OCI-LY3 (cell line): ENCODE measurements at regions not wholly inside any gene's neighbourhood (a gene's known extent, or its start where the extent isn't known, plus 50 kb on each side); places are given as distances from the start of the nearest gene placed in this dataset.

Source experiments
- H2AFZ ChIP-seq: fragments of 200-600, 300-600 bp; shearing (Covaris generic); 2 replicates; pipeline ENCODE4 v1.6.0; 2014; ENCODE audit warnings: antibody characterized with exemption, low read depth, low read length
- H3K27ac ChIP-seq: fragments of 200-600, 300-600 bp; sonication (generic); 2 replicates; pipeline ENCODE4 v1.5.1; 2014; ENCODE audit warnings: mild to moderate bottlenecking, low read length, moderate library complexity, mixed read lengths
- H3K27me3 ChIP-seq: fragments of 200-600, 300-600 bp; sonication (generic); 2 replicates; pipeline ENCODE4 v1.6.1; 2014; ENCODE audit warnings: low read depth, low read length, mixed read lengths
- H3K36me3 ChIP-seq: fragments of 200-600, 300-600 bp; sonication (generic); replicated peaks from 2 replicates; pipeline ENCODE3; 2014; ENCODE audit warnings: low read depth, low read length, mixed read lengths
- H3K4me1 ChIP-seq: fragments of 300-600, 200-600 bp; sonication (generic); 2 replicates; pipeline ENCODE4 v1.6.1; 2014; ENCODE audit warnings: low read length, mixed read lengths
- H3K4me2 ChIP-seq: fragments of 200-600, 300-600 bp; sonication (generic); 2 replicates; pipeline ENCODE4 v1.6.1; 2014; ENCODE audit warnings: low read length, mixed read lengths
- H3K4me3 ChIP-seq: fragments of 300-600, 200-600 bp; sonication (generic); 2 replicates; pipeline ENCODE4 v1.5.1; 2014; ENCODE audit warnings: antibody characterized with exemption, mild to moderate bottlenecking, low read length, moderate library complexity
- H3K79me2 ChIP-seq: fragments of 300-600, 200-600 bp; shearing (Covaris generic); 2 replicates; pipeline ENCODE4 v1.6.1; 2014; ENCODE audit warnings: mild to moderate bottlenecking, low read length, mixed read lengths
- H3K9ac ChIP-seq: fragments of 300-600, 200-600 bp; shearing (Covaris generic); 2 replicates; pipeline ENCODE4 v1.6.0; 2014; ENCODE audit warnings: mild to moderate bottlenecking, low read length, moderate library complexity
- H3K9me3 ChIP-seq: fragments of 200-600, 300-600 bp; shearing (Covaris generic); 2 replicates; pipeline ENCODE4 v1.6.1; 2014; ENCODE audit warnings: low read length, mixed read lengths; ENCODE audit not compliant: insufficient read depth
- H4K20me1 ChIP-seq: fragments of 200-600, 300-600 bp; sonication (generic); 2 replicates; pipeline ENCODE4 v1.6.1; 2016; ENCODE audit warnings: low read length, mixed read lengths; ENCODE audit not compliant: insufficient read depth
- CTCF ChIP-seq: fragments of 200-600, 300-600 bp; sonication (generic); IDR thresholded peaks from 2 replicates; pipeline ENCODE4 v1.5.1; 2014; ENCODE audit warnings: antibody characterized with exemption, low read length, low read depth
- EZH2phosphoT487 ChIP-seq: fragments of 200-600 bp; shearing (Covaris generic); IDR thresholded peaks from 2 replicates; pipeline ENCODE4 v1.6.1; 2018; ENCODE audit warnings: antibody characterized with exemption, mixed run types, low read depth

- H2AFZ ChIP-seq = no peak overlapping the region
- H3K9me3 ChIP-seq = no peaks in the 10 kb centered on the region
- H3K27me3 ChIP-seq = peaks cover 7% of the 10 kb centered on the region
- no peaks in the 10 kb centered on the region for H3K36me3 ChIP-seq
- H3K4me3 ChIP-seq = no peak overlapping the region
- H3K4me1 ChIP-seq = no peaks in the 10 kb centered on the region
- H3K27ac ChIP-seq = no peak overlapping the region
- TF ChIP-seq EZH2phosphoT487 (no peak), CTCF (no peak)
- H3K4me2 ChIP-seq = no peak overlapping the region
- H4K20me1 ChIP-seq = no peaks in the 10 kb centered on the region
- H3K79me2 ChIP-seq = no peaks in the 10 kb centered on the region
- no peak overlapping the region for H3K9ac ChIP-seq
Observed at GRCh38 chr2:216770050-216770449, 74.7 kb upstream of the IGFBP5 start.

- Histone ChIP-seq H3K4me2 (no peak overlapping the region), H3K4me3 (no peak overlapping the region), H2AFZ (no peak overlapping the region), H3K4me1 (no peaks in the 10 kb centered on the region), H3K9me3 (no peaks in the 10 kb centered on the region), H3K9ac (no peak overlapping the region), H3K79me2 (no peaks in the 10 kb centered on the region), H4K20me1 (no peaks in the 10 kb centered on the region), H3K27ac (no peak overlapping the region), H3K36me3 (no peaks in the 10 kb centered on the region), H3K27me3 (peaks cover 12% of the 10 kb centered on the region)
- TF ChIP-seq EZH2phosphoT487 (no peak), CTCF (no peak)
Observed at GRCh38 chr2:216769626-216770025, 74.3 kb upstream of the IGFBP5 start.

- Histone ChIP-seq H3K9ac (no peak overlapping the region), H3K79me2 (no peaks in the 10 kb centered on the region), H4K20me1 (no peaks in the 10 kb centered on the region), H2AFZ (no peak overlapping the region), H3K4me1 (no peaks in the 10 kb centered on the region), H3K27me3 (peaks cover 12% of the 10 kb centered on the region), H3K9me3 (no peaks in the 10 kb centered on the region), H3K27ac (no peak overlapping the region), H3K4me3 (no peak overlapping the region), H3K4me2 (no peak overlapping the region), H3K36me3 (no peaks in the 10 kb centered on the region)
- TF ChIP-seq CTCF (no peak), EZH2phosphoT487 (no peak)
Observed at GRCh38 chr2:216768908-216769411, 73.6 kb upstream of the IGFBP5 start.

GRCh38 chr2:216765761-216766262 lies 70.5 kb upstream of the IGFBP5 start:
- no peaks in the 10 kb centered on the region for H3K9me3 ChIP-seq
- H4K20me1 ChIP-seq = no peaks in the 10 kb centered on the region
- H3K9ac ChIP-seq = no peak overlapping the region
- H3K4me1 ChIP-seq = no peaks in the 10 kb centered on the region
- no peak overlapping the region for H3K4me3 ChIP-seq
- no peak overlapping the region for H3K4me2 ChIP-seq
- no peak overlapping the region for H2AFZ ChIP-seq
- TF ChIP-seq CTCF (no peak), EZH2phosphoT487 (no peak)
- peaks cover 12% of the 10 kb centered on the region for H3K27me3 ChIP-seq
- H3K79me2 ChIP-seq = no peaks in the 10 kb centered on the region
- H3K36me3 ChIP-seq = no peaks in the 10 kb centered on the region
- H3K27ac ChIP-seq = no peak overlapping the region
